Heart right ventricle (tissue), 16 donors: ENCODE measurements at regions not wholly inside any gene's neighbourhood (a gene's known extent, or its start where the extent isn't known, plus 50 kb on each side); places are given as distances from the start of the nearest gene placed in this dataset.
A peak's percentile ranks its signal among the peaks of the same experiment; 100 is the strongest.

Experiments
- ATAC-seq, 8 donors: fragments of 200-7000 bp; cut with Tn5 transposase; one replicate each; pipeline ENCODE4 v1.9.1; 2020; ENCODE audit warnings: mild to moderate bottlenecking in 8 of 8, moderate library complexity in 8 of 8, moderate number of reproducible peaks in 1 of 8
- DNase-seq, 2 donors: peaks; one replicate each; pipeline ENCODE4 v3.0.0-alpha.2; 2020
- H3K27ac ChIP-seq, 10 donors: fragments of 200-600 bp; sonication (generic) in 2 of 10; one replicate each; pipeline versions ENCODE4 v1.5.0 to v1.8.0; 2020 to 2022; ENCODE audit warnings: mild to moderate bottlenecking in 3 of 10
- H3K27me3 ChIP-seq, 7 donors: fragments of 200-600 bp; one replicate each; pipeline ENCODE4 v1.8.0; 2021 to 2022; ENCODE audit warnings: mild to moderate bottlenecking in 2 of 7
- H3K36me3 ChIP-seq, 9 donors: fragments of 200-600 bp; sonication (generic) in 1 of 9; one replicate each; pipeline versions ENCODE4 v1.5.0 to v1.8.0; 2020 to 2022; ENCODE audit warnings: mild to moderate bottlenecking in 2 of 9
- H3K4me1 ChIP-seq, 9 donors: fragments of 200-600 bp; sonication (generic) in 1 of 9; one replicate each; pipeline versions ENCODE4 v1.5.0 to v1.8.0; 2020 to 2022; ENCODE audit warnings: mild to moderate bottlenecking in 4 of 9
- H3K4me3 ChIP-seq, 10 donors: fragments of 200-600 bp; sonication (generic) in 2 of 10; one replicate each; pipeline versions ENCODE4 v1.5.0 to v1.8.0; 2020 to 2022; ENCODE audit warnings: mild to moderate bottlenecking in 7 of 10, moderate library complexity in 2 of 10
- H3K9me3 ChIP-seq, 11 donors: fragments of 200-600 bp in 10 of 11; sonication (generic) in 2 of 11; one replicate each; pipeline versions ENCODE4 v1.5.0 to v1.8.0; 2013 to 2022; ENCODE audit warnings: mild to moderate bottlenecking in 2 of 11, control low read depth in 1 of 11, moderate library complexity in 1 of 11
- CTCF ChIP-seq, 9 donors: fragments of 200-600 bp; sonication (generic) in 2 of 9; IDR thresholded peaks; one replicate each; pipeline versions ENCODE4 v1.5.0 to v1.8.0; 2021 to 2022; ENCODE audit warnings: antibody characterized with exemption in 9 of 9, mild to moderate bottlenecking in 5 of 9, moderate library complexity in 1 of 9
- WGBS, 2 donors: extraction: QIAGEN DNeasy Blood & Tissue Kit; methylation state at CpG; one replicate each; pipeline ENCODE4 v1.1.7; 2013; ENCODE audit warnings: inconsistent platforms in 1 of 2; 5-methylcytosine and 5-hydroxymethylcytosine counted together
- intact Hi-C, 10 donors: fragments of 100-400 bp; cut with DNase I; formaldehyde crosslinking; loops; one replicate each; pipeline versions ENCODE4 v1.11.1 to v1.14.2; 2022
- donor health status: Arrhythmogenic right ventricular cardiomyopathy.
- donor health status: ischemic (EF 13 %, LVEDD 7.1; RV severe dilation, severe dysfunction).
- donor health status: healthy with polysubstance abuse.
- donor health status: DM: no; HTN: yes; CAD: no.
- donor health status: DM: no; HTN: no; CAD: no.
- donor health status: ischemic (EF 25% LVEDD 6.9; RV normal size, moderate dysfunction).
- donor health status: ischemic (EF 25% LVEDD 5.7; RV mildly dilated, moderate dysfunction).
- donor health status: healthy.
- donor health status: DM: yes; HTN: yes; CAD: no.
- donor health status: Ischemic cardiomyopathy.
- donor health status: ischemic (EF 35%, LVEDD 5.7; RV mildly dilated, moderate dysfunction).
- donor health status: nonischemic (EF 11% LVEDD 7.7; RV severe dilation, severe dysfunction).
- donor health status: DM: yes; HTN: yes; CAD: no.
- donor health status: PGD.
- donor health status: ischemic (EF 29% LVEDD 5.4; RV normal size, mild dysfunction).
- donor health status: nonischemic (EF 23%, LVEDD 6.1; RV moderate dilation, normal function).

- no peak for TF ChIP-seq CTCF (IDR thresholded peaks at IDR 0.05)
- intact Hi-C loops, result loop anchor here in 1 of 10 donors (1.0 kb wide), 1 partner anchor 188 kb away; no protein-coding TSS in a partner anchor
- no peaks in the 10 kb centered on the region for H3K9me3 ChIP-seq
- H3K27me3 ChIP-seq, result no peaks in the 10 kb centered on the region
- ATAC-seq, result no peak
- DNase-seq, result no peak
- no peak overlapping the region for H3K4me3 ChIP-seq
- no peaks in the 10 kb centered on the region for H3K4me1 ChIP-seq
- H3K27ac ChIP-seq, result no peak overlapping the region
- H3K36me3 ChIP-seq, result no peaks in the 10 kb centered on the region
Measured at GRCh38 chr3:64455351-64455750, 230.1 kb upstream of the PRICKLE2 start.

- DNase-seq (no peak), ATAC-seq (no peak)
- no peaks in the 10 kb centered on the region for H3K4me1 ChIP-seq
- H3K27me3 ChIP-seq, result no peaks in the 10 kb centered on the region
- H3K9me3 ChIP-seq, result no peaks in the 10 kb centered on the region
- intact Hi-C loops, result loop anchor here in 1 of 10 donors (1.0 kb wide), 1 partner anchor 187 kb away; no protein-coding TSS in a partner anchor
- H3K36me3 ChIP-seq, result no peaks in the 10 kb centered on the region
- no peak for TF ChIP-seq CTCF (IDR thresholded peaks at IDR 0.05)
- no peak overlapping the region for H3K27ac ChIP-seq
- no peak overlapping the region for H3K4me3 ChIP-seq
- 80 to 82% methylated on average over 5 of the region's 5 CpGs for WGBS, 2 donors
Measured at GRCh38 chr3:64454768-64455167, 229.5 kb upstream of the PRICKLE2 start.

- no peak for DNase-seq
- Histone ChIP-seq H3K27me3 (no peaks in the 10 kb centered on the region), H3K4me1 (no peaks in the 10 kb centered on the region), H3K9me3 (no peaks in the 10 kb centered on the region), H3K27ac (no peak overlapping the region), H3K4me3 (no peak overlapping the region), H3K36me3 (no peaks in the 10 kb centered on the region)
- no peak for TF ChIP-seq CTCF (IDR thresholded peaks at IDR 0.05)
- 66 to 72% methylated on average over 3 of the region's 3 CpGs for WGBS, 2 donors
- intact Hi-C loops, result no loop called here
- ATAC-seq, result no peak
Measured at GRCh38 chr3:64454179-64454578, 228.9 kb upstream of the PRICKLE2 start.

GRCh38 chr3:64451283-64452012, 226.2 kb upstream of the PRICKLE2 start:
- no peaks in the 10 kb centered on the region for H3K9me3 ChIP-seq
- DNase-seq, result no peak
- no peak for TF ChIP-seq CTCF (IDR thresholded peaks at IDR 0.05)
- H3K27ac ChIP-seq, result no peak overlapping the region
- intact Hi-C loops, result no loop called here
- H3K4me3 ChIP-seq, result no peak overlapping the region
- H3K4me1 ChIP-seq, result no peaks in the 10 kb centered on the region
- no peaks in the 10 kb centered on the region for H3K36me3 ChIP-seq
- WGBS, 2 donors, result 79 to 90% methylated on average over 6 of the region's 6 CpGs
- peaks cover 0 to 2% (median 0%) of the 10 kb centered on the region in 7 donors for H3K27me3 ChIP-seq
- peak in 4 of 8 donors; percentile 34 to 84 (median 51) for ATAC-seq
